ENCODE measurements at regions not wholly inside any gene's neighbourhood (a gene's known extent, or its start where the extent isn't known, plus 50 kb on each side); places are given as distances from the start of the nearest gene placed in this dataset.

GRCh38 chr6:150463852-150464251 is 95.0 kb downstream of the IYD start:
- H3K9me1 ChIP-seq (replicated peaks; ENCODE audit: control insufficient read depth, extremely low read depth, insufficient read depth, low read length): no peaks in the 10 kb centered on the region
- dilution Hi-C loops (cut with MboI; ENCODE audit: extremely low pct_ligation_motif_present, low sequenced_read_pairs): no loop called here
- H3K4me1 ChIP-seq (ENCODE audit: control insufficient read depth, extremely low read depth, insufficient read depth, low read length): no peaks in the 10 kb centered on the region
- H3K4me2 ChIP-seq (ENCODE audit: insufficient read depth, low read length): no peak overlapping the region
- no TSS peak for BruUV-seq (replicated peaks)
- ChIA-PET POLR2A (no interaction called here), CTCF (no interaction called here)
- H3K27me3 ChIP-seq (ENCODE audit: control insufficient read depth in 2 of 2, insufficient read depth in 2 of 2, low read length in 2 of 2): no peaks in the 10 kb centered on the region
- no peak overlapping the region for H3K4me3 ChIP-seq (replicated peaks in 1 of 3; ENCODE audit: insufficient read depth in 1 of 3, low read depth in 1 of 3, low read length in 3 of 3)
- no peaks in the 10 kb centered on the region for H3K79me2 ChIP-seq (ENCODE audit: control insufficient read depth, insufficient read depth, low read length)
- no peaks in the 10 kb centered on the region for H4K20me1 ChIP-seq (replicated peaks; ENCODE audit: control insufficient read depth, extremely low read depth, insufficient read depth, low read length)
- no peak overlapping the region for H2AFZ ChIP-seq (ENCODE audit: low read depth, low read length)
- no peak overlapping the region for H3K9ac ChIP-seq (replicated peaks; ENCODE audit: extremely low read depth, insufficient read depth, low read length)
- no peaks in the 10 kb centered on the region for H3K9me3 ChIP-seq (replicated peaks; ENCODE audit: control insufficient read depth, insufficient read depth, low read length)
- no peak for FAIRE-seq
- no peaks in the 10 kb centered on the region for H3K36me3 ChIP-seq (ENCODE audit: control insufficient read depth in 2 of 2, extremely low read depth in 1 of 2, insufficient read depth in 2 of 2, low read length in 2 of 2)
- intact Hi-C loops (cut with micrococcal nuclease): no loop called here
- no peak for DNase-seq (ENCODE audit: low read depth, low spot score)
- TF ChIP-seq JUN (IDR thresholded peaks at IDR 0.05; ENCODE audit: borderline replicate concordance, insufficient read depth, insufficient read length, low read depth) (no peak), MYC (IDR thresholded peaks at IDR 0.05; ENCODE audit: low read depth, low read length) (no peak), EZH2 (IDR thresholded peaks at IDR 0.05; ENCODE audit: borderline replicate concordance, low read depth, low read length, severe bottlenecking) (no peak), GATA2 (IDR thresholded peaks at IDR 0.05; ENCODE audit: insufficient read depth, insufficient read length, low read depth, low read length) (no peak), CTCF (IDR thresholded peaks at IDR 0.05; ENCODE audit: extremely low read depth in 1 of 2, insufficient read depth in 1 of 2, low read depth in 1 of 2, low read length in 2 of 2) (no peak), MAX (IDR thresholded peaks at IDR 0.05; ENCODE audit: insufficient read depth, insufficient read length) (no peak), FOS (IDR thresholded peaks at IDR 0.05; ENCODE audit: borderline replicate concordance, insufficient read depth, low read length) (no peak)
- no peak overlapping the region for H3K27ac ChIP-seq (ENCODE audit: insufficient read depth, low read depth, low read length)

Data from endothelial cell of umbilical vein (primary cell).